ENCODE measurements at regions not wholly inside any gene's neighbourhood (a gene's known extent, or its start where the extent isn't known, plus 50 kb on each side); places are given as distances from the start of the nearest gene placed in this dataset.

- Histone ChIP-seq H3K79me2 (ENCODE audit: low read depth) (no peaks in the 10 kb centered on the region), H3K9me2 (ENCODE audit: insufficient read depth) (no peaks in the 10 kb centered on the region), H3K4me3 (no peak overlapping the region), H3K4me1 (replicated peaks; ENCODE audit: insufficient read depth) (no peaks in the 10 kb centered on the region), H4K20me1 (ENCODE audit: insufficient read depth) (no peaks in the 10 kb centered on the region; the same call in 1 of the 2 replicates), H3K9me3 (ENCODE audit: insufficient read depth, low read depth) (no peaks in the 10 kb centered on the region), H3K27me3 (ENCODE audit: insufficient read depth, low read depth) (no peaks in the 10 kb centered on the region), H3K36me3 (ENCODE audit: low read depth) (no peaks in the 10 kb centered on the region), H3K4me2 (no peak overlapping the region), H3F3A (ENCODE audit: insufficient read depth, low read depth) (no peaks in the 10 kb centered on the region), H3K27ac (no peak overlapping the region), H2AFZ (no peak overlapping the region)
- CTCF ChIA-PET: no interaction called here
- BruUV-seq (replicated peaks): no TSS peak
- POLR2A ChIA-PET (ENCODE audit: unreplicated experiment): no interaction called here
- intact Hi-C loops (cut with micrococcal nuclease; ENCODE audit: unreplicated experiment): no loop called here
- DNase-seq: no peak
- TF ChIP-seq EZH2 (IDR thresholded peaks at IDR 0.05; ENCODE audit: low read depth): no peak
- TF ChIP-seq CTCF (conservative IDR thresholded peaks at IDR 0.05): no peak
Observed at GRCh38 chr16:61277849-61278248, 758.4 kb downstream of the CDH8 start.

GRCh38 chr16:61274211-61274610, 762.0 kb downstream of the CDH8 start:
- Histone ChIP-seq H3K79me2 (ENCODE audit: low read depth) (no peaks in the 10 kb centered on the region), H3K36me3 (ENCODE audit: low read depth) (no peaks in the 10 kb centered on the region), H3K4me1 (replicated peaks; ENCODE audit: insufficient read depth) (no peaks in the 10 kb centered on the region), H3K4me3 (no peak overlapping the region), H3K4me2 (no peak overlapping the region), H3K27ac (no peak overlapping the region), H3K9me3 (ENCODE audit: insufficient read depth, low read depth) (no peaks in the 10 kb centered on the region), H3K9me2 (ENCODE audit: insufficient read depth) (no peaks in the 10 kb centered on the region), H2AFZ (no peak overlapping the region), H3K27me3 (ENCODE audit: insufficient read depth, low read depth) (no peaks in the 10 kb centered on the region), H4K20me1 (ENCODE audit: insufficient read depth) (no peaks in the 10 kb centered on the region; the same call in 1 of the 2 replicates), H3F3A (ENCODE audit: insufficient read depth, low read depth) (no peaks in the 10 kb centered on the region)
- POLR2A ChIA-PET (ENCODE audit: unreplicated experiment): no interaction called here
- TF ChIP-seq CTCF (conservative IDR thresholded peaks at IDR 0.05): no peak
- no peak for TF ChIP-seq EZH2 (IDR thresholded peaks at IDR 0.05; ENCODE audit: low read depth)
- no peak for DNase-seq
- CTCF ChIA-PET: no interaction called here
- intact Hi-C loops (cut with micrococcal nuclease; ENCODE audit: unreplicated experiment): no loop called here
- BruUV-seq (replicated peaks): no TSS peak

- Histone ChIP-seq H3K4me3 (no peak overlapping the region), H3F3A (ENCODE audit: insufficient read depth, low read depth) (no peaks in the 10 kb centered on the region), H3K4me2 (no peak overlapping the region), H3K36me3 (ENCODE audit: low read depth) (no peaks in the 10 kb centered on the region), H3K79me2 (ENCODE audit: low read depth) (no peaks in the 10 kb centered on the region), H3K27me3 (ENCODE audit: insufficient read depth, low read depth) (no peaks in the 10 kb centered on the region), H4K20me1 (ENCODE audit: insufficient read depth) (no peaks in the 10 kb centered on the region; the same call in 1 of the 2 replicates), H3K9me2 (ENCODE audit: insufficient read depth) (no peaks in the 10 kb centered on the region; the same call in 1 of the 2 replicates), H3K4me1 (replicated peaks; ENCODE audit: insufficient read depth) (no peaks in the 10 kb centered on the region), H3K9me3 (ENCODE audit: insufficient read depth, low read depth) (no peaks in the 10 kb centered on the region), H3K27ac (no peak overlapping the region), H2AFZ (no peak overlapping the region)
- TF ChIP-seq EZH2 (IDR thresholded peaks at IDR 0.05; ENCODE audit: low read depth): no peak
- no peak for TF ChIP-seq CTCF (conservative IDR thresholded peaks at IDR 0.05)
- ChIA-PET POLR2A (ENCODE audit: unreplicated experiment) (no interaction called here), CTCF (no interaction called here)
- no peak for DNase-seq
- no TSS peak for BruUV-seq (replicated peaks)
- intact Hi-C loops (cut with micrococcal nuclease; ENCODE audit: unreplicated experiment): no loop called here
Observed at GRCh38 chr16:61270726-61271125, 765.5 kb downstream of the CDH8 start.

Measured in PC-9 (cell line).